GM12878 (cell line): ENCODE measurements at regions not wholly inside any gene's neighbourhood (a gene's known extent, or its start where the extent isn't known, plus 50 kb on each side); places are given as distances from the start of the nearest gene placed in this dataset.

Experiments used
- ATF7 ChIP-seq: fragments of 450-650 bp; IDR thresholded peaks from 2 replicates; pipeline ENCODE4 v1.6.1; 2016; ENCODE audit warnings: low read depth, mild to moderate bottlenecking
- BHLHE40 ChIP-seq, 2 experiments: fragments of 450-650 bp in 1 of 2; IDR thresholded peaks; 2 replicates each; pipeline ENCODE4 v1.6.1; 2011 to 2017; ENCODE audit warnings: low read depth in 2 of 2, borderline replicate concordance in 1 of 2, improper control_type of control experiment in 1 of 2, low read length in 1 of 2, mild to moderate bottlenecking in 1 of 2
- CREB1 ChIP-seq: IDR thresholded peaks from 2 replicates; pipeline ENCODE4 v1.6.1; 2012; ENCODE audit warnings: low read depth, mild to moderate bottlenecking, inconsistent platforms
- IKZF1 ChIP-seq: fragments of 450-650 bp; conservative IDR thresholded peaks from 2 replicates; pipeline ENCODE4 v1.6.1; 2017; ENCODE audit warnings: antibody characterized with exemption, mild to moderate bottlenecking
- IKZF2 ChIP-seq, 2 experiments: fragments of 450-650 bp; IDR thresholded peaks; 2 replicates each; pipeline ENCODE4 v1.6.1; 2017; ENCODE audit warnings: mild to moderate bottlenecking in 2 of 2, moderate library complexity in 2 of 2
- JUNB ChIP-seq: IDR thresholded peaks from 2 replicates; pipeline ENCODE4 v1.6.1; 2016; ENCODE audit warnings: antibody characterized with exemption, mild to moderate bottlenecking
- JUND ChIP-seq: IDR thresholded peaks from 2 replicates; pipeline ENCODE4 v1.6.1; 2012; ENCODE audit warnings: low read depth, mild to moderate bottlenecking, low read length, improper control_type of control experiment, moderate library complexity
- MEF2B ChIP-seq: fragments of 450-650 bp; IDR thresholded peaks from 2 replicates; pipeline ENCODE4 v1.6.1; 2018; ENCODE audit warnings: mild to moderate bottlenecking, moderate library complexity; ENCODE audit not compliant: partially characterized antibody, poor library complexity, severe bottlenecking
- MTA2 ChIP-seq: fragments of 450-650 bp; IDR thresholded peaks from 2 replicates; pipeline ENCODE4 v1.6.1; 2016; ENCODE audit warnings: low read depth, mild to moderate bottlenecking, moderate library complexity
- NFIC ChIP-seq: IDR thresholded peaks from 2 replicates; pipeline ENCODE4 v1.6.1; 2012; ENCODE audit warnings: low read depth, mild to moderate bottlenecking, inconsistent platforms, low read length, moderate library complexity
- NFYB ChIP-seq: IDR thresholded peaks from 2 replicates; pipeline ENCODE4 v1.6.1; 2011; ENCODE audit warnings: low read depth, mild to moderate bottlenecking, low read length, improper control_type of control experiment, moderate library complexity; ENCODE audit not compliant: insufficient read depth
- PAX5 ChIP-seq: IDR thresholded peaks from 2 replicates; pipeline ENCODE4 v1.6.1; 2011; ENCODE audit warnings: low read depth, low read length, borderline replicate concordance
- PKNOX1 ChIP-seq: fragments of 450-650 bp; IDR thresholded peaks from 2 replicates; pipeline ENCODE4 v1.6.1; 2016; ENCODE audit warnings: mild to moderate bottlenecking
- ZBED1 ChIP-seq: IDR thresholded peaks from 2 replicates; pipeline ENCODE4 v1.6.1; 2016; ENCODE audit warnings: borderline replicate concordance
- ZBTB40 ChIP-seq: fragments of 450-650 bp; IDR thresholded peaks from 2 replicates; pipeline ENCODE4 v1.6.1; 2016; ENCODE audit warnings: mild to moderate bottlenecking, moderate library complexity, borderline replicate concordance
- TF ChIP-seq, protein P1 (sequence below): fragments of 450-650 bp; IDR thresholded peaks from 2 replicates; pipeline ENCODE4 v1.6.1; 2017; ENCODE audit warnings: low read depth, mild to moderate bottlenecking, moderate library complexity

DNA sequence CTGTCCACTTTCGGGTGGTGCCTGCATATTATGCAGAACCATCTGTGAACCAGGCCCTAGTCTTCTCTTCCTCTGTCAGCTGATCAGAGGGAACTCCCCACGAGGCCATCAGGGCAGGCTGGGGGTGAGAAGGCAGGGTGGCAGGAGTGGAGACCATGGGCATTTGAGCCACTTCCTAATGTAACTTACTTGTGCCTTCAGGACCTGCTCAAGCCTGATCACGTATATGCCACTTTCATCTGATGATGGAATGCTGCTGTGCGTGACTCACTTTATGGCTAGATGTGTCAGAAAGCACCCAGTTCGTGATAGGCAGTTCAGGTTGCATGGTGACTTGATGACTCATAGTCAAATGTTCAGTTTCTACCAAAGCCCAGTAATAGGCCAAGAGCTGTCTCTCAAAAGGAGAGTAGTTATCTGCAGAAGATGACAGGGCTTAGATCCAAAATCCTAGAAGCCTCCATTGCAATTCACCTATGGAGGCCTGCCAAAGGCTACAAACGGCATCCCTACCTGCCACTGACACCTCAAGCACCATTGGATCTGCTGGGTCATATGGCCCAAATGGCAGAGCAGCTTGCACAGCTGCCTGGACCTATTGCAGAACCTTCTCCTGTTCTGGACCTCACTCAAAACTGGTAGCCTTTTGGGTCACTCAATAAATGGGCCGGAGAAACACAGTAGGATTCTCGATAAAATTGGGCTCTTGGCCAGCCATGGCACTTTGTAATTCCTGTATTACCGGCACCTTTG lies 197.7 kb upstream of the PROK2 start (continued):
- TF ChIP-seq NFIC (peak; percentile 51; the same call in 1 of the 2 replicates), PAX5 (peak; percentile 63; the same call in 1 of the 2 replicates), BHLHE40 (IDR thresholded peaks at IDR 0.05; ENCODE audit: borderline replicate concordance in 1 of 2, low read depth in 2 of 2, low read length in 1 of 2) (peak in 1 of 2 experiments; percentile 69; a peak in 2 of 4 replicates), MTA2 (peak; percentile 73), PKNOX1 (peak; percentile 91), IKZF1 (peak; percentile 36), MEF2B (peak; percentile 10), JUNB (peak; percentile 88), ZBED1 (peak; percentile 72; the same call in 1 of the 2 replicates), JUND (peak; percentile 27; the same call in 1 of the 2 replicates), ATF7 (peak; percentile 74), NFYB (0 out of 2 replicates have a peak, but pooled peaks have one; percentile 41), IKZF2 (IDR thresholded peaks at IDR 0.05) (peak; percentile 54 to 58; a peak in 3 of 4 replicates), ZBTB40 (peak; percentile 11; the same call in 1 of the 2 replicates), CREB1 (peak; percentile 93)
- TF ChIP-seq, protein P1, sequence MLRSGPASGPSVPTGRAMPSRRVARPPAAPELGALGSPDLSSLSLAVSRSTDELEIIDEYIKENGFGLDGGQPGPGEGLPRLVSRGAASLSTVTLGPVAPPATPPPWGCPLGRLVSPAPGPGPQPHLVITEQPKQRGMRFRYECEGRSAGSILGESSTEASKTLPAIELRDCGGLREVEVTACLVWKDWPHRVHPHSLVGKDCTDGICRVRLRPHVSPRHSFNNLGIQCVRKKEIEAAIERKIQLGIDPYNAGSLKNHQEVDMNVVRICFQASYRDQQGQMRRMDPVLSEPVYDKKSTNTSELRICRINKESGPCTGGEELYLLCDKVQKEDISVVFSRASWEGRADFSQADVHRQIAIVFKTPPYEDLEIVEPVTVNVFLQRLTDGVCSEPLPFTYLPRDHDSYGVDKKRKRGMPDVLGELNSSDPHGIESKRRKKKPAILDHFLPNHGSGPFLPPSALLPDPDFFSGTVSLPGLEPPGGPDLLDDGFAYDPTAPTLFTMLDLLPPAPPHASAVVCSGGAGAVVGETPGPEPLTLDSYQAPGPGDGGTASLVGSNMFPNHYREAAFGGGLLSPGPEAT: peak; percentile 50; the same call in 1 of the 2 replicates
